Hepatocyte (in vitro differentiated cells): ENCODE measurements at regions not wholly inside any gene's neighbourhood (a gene's known extent, or its start where the extent isn't known, plus 50 kb on each side); places are given as distances from the start of the nearest gene placed in this dataset.

Experiments
- EZH2 ChIP-seq: fragments of 200-600 bp; sonication (generic); IDR thresholded peaks from 2 replicates; pipeline ENCODE4 v1.6.1; 2016; ENCODE audit warnings: antibody characterized with exemption, mild to moderate bottlenecking, borderline replicate concordance
- TF ChIP-seq, protein P1 (sequence below): fragments of 200-600 bp; sonication (generic); IDR thresholded peaks from 2 replicates; pipeline ENCODE4 v1.5.1; 2016; ENCODE audit warnings: antibody characterized with exemption, mild to moderate bottlenecking; ENCODE audit not compliant: poor library complexity

DNA sequence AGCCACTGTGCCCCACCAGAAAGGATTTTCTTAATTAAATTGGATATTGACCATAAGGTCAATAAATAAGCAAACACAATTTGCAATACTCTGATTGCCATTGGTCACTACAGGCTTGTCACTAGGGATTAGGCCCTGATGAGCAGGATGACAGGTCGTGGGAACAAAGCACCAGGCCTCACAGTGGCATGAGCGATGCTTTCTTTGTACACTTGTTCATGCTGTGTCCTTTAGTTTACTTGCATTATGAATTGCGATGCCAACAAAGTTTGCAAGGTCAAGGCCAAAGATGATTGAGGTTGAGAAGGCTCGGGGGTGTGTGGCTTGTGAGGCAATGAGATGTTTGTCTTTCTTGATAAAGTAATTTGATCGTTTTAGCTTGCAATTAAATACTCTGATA is 136.0 kb downstream of the TTC8 start:
- TF ChIP-seq, protein P1, sequence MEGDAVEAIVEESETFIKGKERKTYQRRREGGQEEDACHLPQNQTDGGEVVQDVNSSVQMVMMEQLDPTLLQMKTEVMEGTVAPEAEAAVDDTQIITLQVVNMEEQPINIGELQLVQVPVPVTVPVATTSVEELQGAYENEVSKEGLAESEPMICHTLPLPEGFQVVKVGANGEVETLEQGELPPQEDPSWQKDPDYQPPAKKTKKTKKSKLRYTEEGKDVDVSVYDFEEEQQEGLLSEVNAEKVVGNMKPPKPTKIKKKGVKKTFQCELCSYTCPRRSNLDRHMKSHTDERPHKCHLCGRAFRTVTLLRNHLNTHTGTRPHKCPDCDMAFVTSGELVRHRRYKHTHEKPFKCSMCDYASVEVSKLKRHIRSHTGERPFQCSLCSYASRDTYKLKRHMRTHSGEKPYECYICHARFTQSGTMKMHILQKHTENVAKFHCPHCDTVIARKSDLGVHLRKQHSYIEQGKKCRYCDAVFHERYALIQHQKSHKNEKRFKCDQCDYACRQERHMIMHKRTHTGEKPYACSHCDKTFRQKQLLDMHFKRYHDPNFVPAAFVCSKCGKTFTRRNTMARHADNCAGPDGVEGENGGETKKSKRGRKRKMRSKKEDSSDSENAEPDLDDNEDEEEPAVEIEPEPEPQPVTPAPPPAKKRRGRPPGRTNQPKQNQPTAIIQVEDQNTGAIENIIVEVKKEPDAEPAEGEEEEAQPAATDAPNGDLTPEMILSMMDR, result no peak
- TF ChIP-seq EZH2, result no peak
